ENCODE measurements at regions not wholly inside any gene's neighbourhood (a gene's known extent, or its start where the extent isn't known, plus 50 kb on each side); places are given as distances from the start of the nearest gene placed in this dataset.

- DNase-seq: no peak
Measured at GRCh38 chr4:97453186-97453585, 690.1 kb downstream of the STPG2 start.

GRCh38 chr4:97457253-97457652 lies 686.0 kb downstream of the STPG2 start:
- DNase-seq: no peak

- DNase-seq: no peak
Measured at GRCh38 chr4:97468272-97468671, 675.0 kb downstream of the STPG2 start.

GRCh38 chr4:97475621-97476020 lies 667.7 kb downstream of the STPG2 start:
- no peak for DNase-seq

GRCh38 chr4:97477974-97478373 lies 665.3 kb downstream of the STPG2 start:
- DNase-seq: no peak

GRCh38 chr4:97479388-97479787 lies 663.9 kb downstream of the STPG2 start:
- DNase-seq: no peak

GRCh38 chr4:97491856-97492255 lies 651.4 kb downstream of the STPG2 start:
- DNase-seq: no peak

GRCh38 chr4:97493815-97494518 lies 649.3 kb downstream of the STPG2 start:
- DNase-seq: no peak

GRCh38 chr4:97496298-97496873 lies 646.9 kb downstream of the STPG2 start:
- DNase-seq: no peak

- no peak for DNase-seq
Measured at GRCh38 chr4:97498875-97499274, 644.4 kb downstream of the STPG2 start.

- no peak for DNase-seq
Measured at GRCh38 chr4:97500423-97500822, 642.9 kb downstream of the STPG2 start.

GRCh38 chr4:97504713-97505112 lies 638.6 kb downstream of the STPG2 start:
- no peak for DNase-seq

- DNase-seq: no peak
Measured at GRCh38 chr4:97507587-97508245, 635.6 kb downstream of the STPG2 start.

All from activated CD4-positive, alpha-beta T cell treated with anti-CD3 and anti-CD28 coated beads, Interleukin-2, amount 50 U/mL, for 16 hours (primary cell).